ENCODE measurements at regions not wholly inside any gene's neighbourhood (a gene's known extent, or its start where the extent isn't known, plus 50 kb on each side); places are given as distances from the start of the nearest gene placed in this dataset.

DNA sequence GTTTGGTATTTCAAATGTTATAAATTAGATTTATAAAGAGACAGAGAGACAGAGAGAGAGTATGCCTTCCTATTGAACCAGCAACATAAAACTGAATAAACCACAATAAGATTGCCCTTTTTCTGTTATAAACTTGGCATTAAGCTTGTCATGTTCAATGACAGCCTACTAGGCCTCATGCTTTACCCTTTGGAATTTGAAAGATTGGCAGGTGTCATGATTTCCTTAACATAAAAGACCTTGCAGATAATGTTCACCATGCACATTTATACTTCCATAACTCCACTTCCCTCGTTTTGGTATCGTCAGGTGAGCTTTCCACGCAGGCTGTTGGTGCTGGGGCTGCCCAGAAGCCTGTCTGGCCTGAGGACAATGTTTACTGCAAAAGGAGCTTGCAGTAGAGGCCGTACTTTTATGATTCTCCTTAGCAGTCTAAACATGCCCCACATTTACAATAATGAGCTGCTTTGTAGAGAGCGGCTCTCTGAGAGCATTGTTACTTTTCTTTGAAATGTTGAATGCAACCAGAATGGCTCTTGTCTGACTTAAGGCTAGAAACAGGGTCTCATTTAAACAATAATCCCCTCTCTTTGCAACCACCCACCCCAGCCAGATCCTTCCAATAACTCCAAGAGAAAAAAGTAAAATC is 379.1 kb upstream of the ATP5MC3 start:
- no peak for DNase-seq (ENCODE audit: low read depth)

- DNase-seq (ENCODE audit: low read depth), result no peak
These were observed 378.1 kb upstream of the ATP5MC3 start for GRCh38 chr2:175559613-175560012.

DNA sequence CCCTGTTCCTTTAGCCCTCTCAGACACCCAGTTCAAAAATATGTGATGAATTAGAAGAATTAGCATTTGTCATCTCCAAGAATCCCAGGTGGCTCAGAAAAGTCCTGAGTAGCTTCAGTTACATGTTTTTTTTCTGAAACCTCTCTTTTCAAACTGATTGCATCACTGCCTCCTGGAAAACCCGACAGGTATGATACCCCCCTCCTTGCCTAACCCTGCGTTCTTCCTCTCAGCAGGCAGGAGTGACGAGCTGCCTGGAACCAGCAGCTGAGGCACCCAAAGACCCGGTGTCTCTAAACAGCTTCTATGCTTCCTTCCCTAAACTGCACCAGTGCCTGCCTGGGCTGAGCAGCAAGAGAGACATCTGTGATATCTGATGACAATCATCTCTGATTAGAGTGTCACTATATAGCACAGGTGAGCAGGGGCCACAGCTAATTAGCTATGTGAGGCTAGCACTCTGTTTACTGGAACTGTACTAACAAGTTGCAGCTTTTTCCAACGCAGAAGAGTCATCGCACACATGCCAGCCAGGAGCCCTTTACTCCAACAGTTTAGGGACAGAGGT is 376.4 kb upstream of the ATP5MC3 start:
- DNase-seq (ENCODE audit: low read depth), result no peak

DNA sequence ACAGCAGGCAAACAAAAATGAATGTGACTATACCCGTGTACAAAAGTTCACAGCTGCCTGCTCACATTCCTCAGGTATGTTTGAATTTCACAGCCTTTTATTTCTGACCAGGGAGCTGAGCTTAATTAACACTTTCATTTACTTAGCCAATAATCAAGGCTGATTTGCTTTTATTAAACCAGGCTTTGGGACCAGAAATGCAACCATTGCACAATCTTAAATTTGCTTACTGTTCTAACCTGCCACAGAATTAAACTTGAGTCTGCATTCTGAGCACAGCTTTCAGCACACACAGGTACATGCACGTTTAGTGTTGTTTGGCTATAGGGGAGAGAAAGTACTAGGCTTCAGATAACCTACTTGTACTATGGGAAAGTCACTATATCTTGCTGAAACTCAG is 372.4 kb upstream of the ATP5MC3 start:
- no peak for DNase-seq (ENCODE audit: low read depth)

DNA sequence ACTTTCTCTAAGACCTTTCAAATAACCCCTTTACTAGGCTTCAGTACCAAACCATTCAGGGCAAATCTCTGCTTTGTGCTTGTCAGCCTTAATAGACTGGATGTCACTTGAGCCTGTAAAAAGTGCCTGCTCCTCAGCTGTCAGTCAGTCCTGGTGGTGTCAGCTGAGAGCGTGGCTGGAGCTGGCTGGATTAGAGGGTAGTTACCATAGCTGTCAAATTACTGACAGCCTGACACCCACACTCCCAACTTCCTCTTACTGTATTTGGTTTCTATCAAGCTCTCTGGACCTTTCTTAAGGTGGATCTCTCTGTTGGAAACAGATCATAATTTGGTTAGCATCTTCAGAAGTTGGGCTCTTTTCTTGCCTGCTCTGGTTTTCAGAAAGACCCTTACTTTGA is 371.4 kb upstream of the ATP5MC3 start:
- no peak for DNase-seq (ENCODE audit: low read depth)

GRCh38 chr2:175540421-175540820 is 358.9 kb upstream of the ATP5MC3 start:
- DNase-seq (ENCODE audit: low read depth), result no peak

- DNase-seq (ENCODE audit: low read depth), result no peak
These were observed 357.6 kb upstream of the ATP5MC3 start for GRCh38 chr2:175539122-175539521.

DNA sequence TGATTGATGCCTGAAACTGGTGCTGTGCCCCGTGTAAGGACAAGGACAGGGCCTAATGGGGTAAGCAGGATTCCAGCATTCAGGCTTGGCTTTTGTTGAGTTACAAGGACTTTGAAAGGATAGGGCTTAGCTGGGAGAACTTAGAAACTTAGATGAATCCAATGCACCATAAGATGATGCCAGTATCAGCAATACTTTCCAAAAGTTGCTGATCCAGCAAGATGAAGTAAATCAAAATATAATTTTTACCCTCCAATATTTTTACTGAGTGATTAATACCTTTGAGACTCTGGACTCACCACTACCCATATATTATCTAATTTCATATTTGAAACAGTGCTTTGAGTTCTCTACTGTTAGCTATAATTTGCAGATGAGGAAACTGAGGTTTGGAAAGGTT is 354.5 kb upstream of the ATP5MC3 start:
- no peak for DNase-seq (ENCODE audit: low read depth)

DNA sequence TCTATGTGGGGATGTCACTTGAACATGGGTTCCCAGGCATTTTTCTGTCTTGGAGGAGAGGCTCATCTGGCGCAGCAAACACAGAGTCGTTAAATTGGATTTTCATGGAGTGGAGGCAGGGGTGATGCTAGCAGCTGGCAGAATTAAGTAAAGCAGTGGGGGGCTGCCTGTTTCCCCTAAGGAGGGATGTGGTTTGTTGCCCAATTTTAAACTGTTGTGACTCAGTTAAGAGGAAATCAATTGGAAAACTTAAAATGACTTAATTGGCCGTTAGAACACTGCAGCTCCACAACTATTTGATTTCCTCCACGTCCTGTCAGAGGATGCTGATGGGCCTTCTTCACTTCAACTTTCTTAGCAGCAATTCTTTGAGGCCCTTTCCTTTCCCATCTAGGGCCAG is 354.1 kb upstream of the ATP5MC3 start:
- DNase-seq (ENCODE audit: low read depth), result no peak

- DNase-seq (ENCODE audit: low read depth), result no peak
These were observed 344.5 kb upstream of the ATP5MC3 start for GRCh38 chr2:175525975-175526374.

GRCh38 chr2:175523001-175523400 is 341.5 kb upstream of the ATP5MC3 start:
- DNase-seq (ENCODE audit: low read depth), result no peak

- DNase-seq (ENCODE audit: low read depth), result no peak
These were observed 336.7 kb upstream of the ATP5MC3 start for GRCh38 chr2:175518206-175518605.

GRCh38 chr2:175516555-175516954 is 335.0 kb upstream of the ATP5MC3 start:
- DNase-seq (ENCODE audit: low read depth), result no peak

DNA sequence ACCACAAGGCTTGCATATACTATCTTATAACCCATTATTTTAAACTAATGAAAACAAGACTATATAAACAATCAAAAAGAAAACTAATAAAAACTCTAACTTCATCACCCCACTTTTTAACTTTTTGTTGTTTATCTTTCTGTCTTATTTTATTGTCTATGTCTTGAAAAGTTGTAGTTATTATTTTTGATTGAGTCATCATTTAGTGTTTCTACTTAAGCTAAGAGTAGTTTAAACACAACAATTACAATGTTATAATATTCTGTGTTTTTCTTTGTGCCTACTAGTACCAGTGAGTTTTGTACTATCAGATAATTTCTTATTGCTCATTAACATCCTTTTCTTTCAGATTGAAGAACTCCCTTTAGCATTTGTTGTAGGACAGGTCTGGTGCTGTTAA is 318.7 kb upstream of the ATP5MC3 start:
- DNase-seq (ENCODE audit: low read depth), result no peak

GRCh38 chr2:175490360-175490791 is 308.9 kb upstream of the ATP5MC3 start:
- no peak for DNase-seq (ENCODE audit: low read depth)

GRCh38 chr2:175478096-175478768 is 296.7 kb upstream of the ATP5MC3 start:
- DNase-seq (ENCODE audit: low read depth), result no peak

- no peak for DNase-seq (ENCODE audit: low read depth)
These were observed 295.4 kb upstream of the ATP5MC3 start for GRCh38 chr2:175476948-175477347.

- DNase-seq (ENCODE audit: low read depth), result no peak
These were observed 294.9 kb upstream of the ATP5MC3 start for GRCh38 chr2:175476374-175476773.

DNA sequence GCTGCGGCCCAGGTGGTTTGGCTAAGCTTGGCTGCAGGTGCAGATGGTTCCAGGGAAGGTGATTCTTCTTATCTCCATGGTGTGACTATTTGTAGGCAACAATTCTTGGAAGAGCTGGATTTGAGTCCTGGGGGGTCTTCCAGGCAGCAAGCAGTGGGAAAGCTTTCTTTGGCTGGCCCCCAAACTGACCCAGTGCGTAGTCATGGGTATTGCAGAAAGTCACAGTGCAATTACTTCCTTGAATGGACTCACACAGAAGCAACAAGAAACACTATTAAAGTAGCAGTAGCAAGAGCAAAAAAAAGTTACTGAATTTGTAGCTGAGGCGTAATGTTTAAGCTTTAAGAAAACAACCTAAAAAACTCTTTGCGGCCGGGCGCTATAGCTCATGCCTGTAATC is 293.6 kb upstream of the ATP5MC3 start:
- DNase-seq (ENCODE audit: low read depth), result no peak

DNA sequence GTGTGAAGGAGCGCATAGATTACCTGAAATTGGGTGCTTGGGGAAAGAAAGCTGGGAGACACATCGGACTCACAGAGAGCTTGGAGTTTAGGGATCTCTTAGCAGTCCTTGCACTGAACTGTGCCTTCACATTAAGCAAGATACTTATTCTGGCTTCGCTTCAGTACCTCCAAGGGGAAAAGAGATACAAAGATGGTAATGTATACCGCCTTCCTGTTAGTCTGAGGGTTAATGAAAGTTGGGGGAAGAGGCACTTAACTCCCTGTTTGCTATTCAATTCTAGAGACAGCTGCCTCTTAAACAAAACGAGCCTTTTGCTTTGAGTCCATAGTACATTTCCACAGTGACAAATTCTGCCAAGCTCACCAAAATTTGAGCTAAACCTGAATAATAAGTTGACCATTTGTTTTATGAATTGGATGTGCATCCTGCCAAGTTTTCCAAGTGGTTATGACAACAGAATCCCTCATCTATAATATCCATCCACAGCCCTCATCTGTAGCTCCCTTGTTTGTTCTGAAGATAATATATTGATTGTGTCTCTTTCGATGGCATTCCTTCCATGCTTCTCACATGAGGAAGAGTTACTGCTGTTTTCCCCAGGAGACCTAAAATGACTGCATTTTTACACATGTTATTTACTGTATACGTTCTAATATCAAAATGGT is 287.1 kb upstream of the ATP5MC3 start:
- no peak for DNase-seq (ENCODE audit: low read depth)

GRCh38 chr2:175465101-175465500 is 283.6 kb upstream of the ATP5MC3 start:
- no peak for DNase-seq (ENCODE audit: low read depth)

DNA sequence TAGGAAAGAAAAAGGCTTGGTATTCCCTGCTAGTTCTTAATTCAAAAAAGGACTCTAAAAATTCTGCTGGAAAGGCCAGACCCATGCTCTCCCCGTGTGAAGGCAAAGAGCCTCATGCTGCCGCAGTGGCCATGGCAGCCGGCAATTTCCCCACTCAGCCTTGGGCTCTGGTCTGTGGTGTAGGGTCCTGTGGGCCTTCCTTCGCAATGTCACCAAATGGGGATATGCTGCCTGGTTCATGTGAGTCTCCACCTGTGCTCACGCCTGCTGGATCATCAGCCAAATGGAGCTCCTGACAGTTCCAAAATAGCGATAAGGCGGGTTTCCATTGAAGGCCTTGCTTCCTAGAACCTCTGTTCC is 282.8 kb upstream of the ATP5MC3 start:
- no peak for DNase-seq (ENCODE audit: low read depth)

DNA sequence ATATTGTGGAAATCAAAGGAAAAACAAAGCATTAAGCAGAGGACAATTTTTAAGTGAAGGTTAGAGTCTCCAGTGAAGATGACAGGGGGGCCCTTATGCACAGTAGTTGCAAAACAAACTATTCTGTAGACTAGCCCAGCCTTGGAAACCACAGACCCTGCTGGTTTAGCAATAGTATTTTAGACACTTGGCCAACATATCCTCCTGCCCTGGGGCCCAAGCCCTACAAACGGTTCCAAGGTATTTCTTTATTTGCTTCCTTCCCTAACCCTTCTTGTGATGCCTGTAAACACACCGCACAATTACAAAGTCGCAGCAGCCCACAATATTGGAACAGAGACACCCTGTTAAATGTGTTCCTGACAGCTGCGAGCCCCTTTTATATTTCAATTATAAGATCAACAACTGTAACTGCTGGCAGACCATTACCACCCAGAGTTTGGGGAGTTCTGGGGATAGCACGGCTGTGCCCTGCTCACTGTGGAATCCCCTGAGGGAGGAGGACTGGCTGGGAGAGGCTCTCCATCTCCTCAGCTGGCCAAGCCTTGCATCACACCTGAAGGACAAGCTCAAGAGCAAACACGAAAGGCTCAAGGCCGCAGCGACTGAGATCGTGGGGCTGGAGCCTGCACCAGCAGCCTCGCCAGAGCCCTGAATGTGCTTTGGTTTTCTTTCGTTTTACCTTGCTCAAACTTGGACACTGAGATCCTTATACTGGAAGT is 282.2 kb upstream of the ATP5MC3 start:
- DNase-seq (ENCODE audit: low read depth), result no peak
